ENCODE measurements at regions not wholly inside any gene's neighbourhood (a gene's known extent, or its start where the extent isn't known, plus 50 kb on each side); places are given as distances from the start of the nearest gene placed in this dataset.

DNA sequence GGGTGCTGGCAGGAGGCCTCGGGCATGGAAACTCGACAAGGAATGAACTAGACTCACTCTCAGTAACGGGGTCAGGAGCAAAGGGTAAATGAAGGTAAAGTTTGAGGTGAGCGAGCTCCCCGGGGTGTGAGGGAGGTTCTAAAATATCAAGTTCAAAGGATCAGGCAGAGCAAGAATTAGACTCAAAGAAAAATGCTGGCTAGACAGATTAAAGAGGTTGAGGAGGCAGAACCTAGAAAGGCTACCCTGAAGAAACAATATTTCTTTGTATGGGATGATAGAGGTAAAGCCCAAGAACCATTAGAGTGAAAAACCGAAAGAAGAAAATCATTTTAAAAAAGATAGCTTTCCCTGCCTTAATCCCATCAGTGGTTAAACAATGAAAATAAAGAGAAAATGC is 386.7 kb upstream of the MEF2C start:
- no peak for DNase-seq (ENCODE audit: low read depth)

DNA sequence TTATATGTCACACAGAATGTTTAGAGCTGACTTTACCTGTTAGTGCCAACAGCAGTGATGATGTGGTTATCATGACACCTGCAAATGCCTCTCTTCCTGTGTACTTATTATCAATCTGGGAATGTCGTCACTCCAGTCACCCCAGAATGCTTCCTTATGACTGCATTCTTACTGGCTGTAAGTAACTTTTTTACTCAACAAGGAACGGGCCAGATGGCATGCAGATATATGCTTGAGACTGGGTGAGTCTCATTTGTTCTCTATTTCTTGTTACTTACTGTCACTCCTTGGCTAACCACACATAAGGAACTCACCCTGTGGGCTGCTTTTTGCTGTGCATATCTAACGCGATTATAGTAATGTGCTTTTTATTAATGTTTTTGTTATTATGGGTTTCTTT is 385.5 kb upstream of the MEF2C start:
- DNase-seq (ENCODE audit: low read depth) = no peak

DNA sequence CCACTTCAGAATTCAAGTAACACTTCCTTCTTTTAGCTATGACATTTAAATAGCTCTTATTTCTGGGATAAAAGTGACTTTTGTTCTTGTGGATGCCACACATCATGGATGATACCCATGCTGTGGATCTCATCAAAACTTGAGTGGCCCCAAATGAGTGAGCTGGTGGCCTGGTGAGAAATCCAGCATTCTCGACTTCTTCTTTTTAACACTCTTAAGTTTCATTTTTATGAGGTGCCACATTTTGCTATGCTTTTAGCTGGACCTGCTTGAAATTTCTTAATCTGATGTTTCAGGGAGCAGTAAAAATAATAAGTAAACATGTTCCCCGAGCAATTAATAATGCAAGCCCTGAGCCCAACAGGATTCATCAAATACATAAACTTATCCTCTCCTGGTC is 384.8 kb upstream of the MEF2C start:
- DNase-seq (ENCODE audit: low read depth) = no peak

DNA sequence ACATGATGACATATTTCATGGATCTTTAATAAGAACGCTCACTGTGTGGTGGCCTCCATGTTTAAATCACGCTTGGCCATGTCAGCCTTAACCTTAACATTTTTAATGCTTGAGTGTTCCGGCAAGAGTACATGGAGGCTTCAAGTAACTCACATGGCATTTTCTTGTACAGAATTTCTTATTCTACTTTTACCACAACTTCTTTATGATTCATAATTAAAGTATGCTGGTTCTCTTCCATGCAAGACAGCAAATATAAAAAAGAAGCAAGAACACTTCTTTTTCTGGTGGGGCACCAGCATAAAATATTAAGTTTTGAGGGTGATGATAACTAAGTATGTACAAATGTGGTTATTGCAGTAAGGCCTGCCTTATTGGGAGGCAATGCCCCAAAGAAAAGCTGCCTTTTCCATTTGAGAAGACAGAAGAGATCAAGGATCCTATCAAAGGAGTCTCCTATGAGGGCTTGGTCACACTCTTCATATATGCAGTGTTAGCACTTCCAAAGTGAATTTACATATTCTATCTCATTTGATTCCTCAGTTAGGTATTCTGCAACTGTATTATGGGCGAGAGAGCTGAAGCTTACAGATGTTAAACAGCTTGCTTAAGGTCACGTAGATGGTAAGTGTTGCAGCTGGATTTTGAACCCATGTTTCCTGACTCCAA is 382.7 kb upstream of the MEF2C start:
- peak; percentile 47 for DNase-seq (ENCODE audit: low read depth)

DNA sequence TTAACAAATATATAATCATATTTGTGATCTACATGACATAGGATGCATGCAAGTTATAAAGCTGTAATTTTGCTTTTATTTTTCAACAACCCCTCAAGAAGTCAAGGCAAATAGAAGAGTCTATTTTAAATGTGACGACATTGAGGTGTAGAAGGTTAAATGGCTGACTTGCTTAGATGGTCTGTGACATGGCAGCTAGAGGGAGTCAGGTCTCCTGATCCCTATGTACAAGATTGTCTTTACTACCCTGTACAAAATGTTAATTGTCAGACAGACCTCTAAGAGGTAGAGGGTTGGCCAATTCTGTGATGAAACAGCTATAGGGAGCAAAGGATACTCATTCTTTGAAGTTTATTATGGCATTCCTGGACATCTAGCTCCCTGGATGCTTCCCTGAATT is 380.9 kb upstream of the MEF2C start:
- no peak for DNase-seq (ENCODE audit: low read depth)

DNA sequence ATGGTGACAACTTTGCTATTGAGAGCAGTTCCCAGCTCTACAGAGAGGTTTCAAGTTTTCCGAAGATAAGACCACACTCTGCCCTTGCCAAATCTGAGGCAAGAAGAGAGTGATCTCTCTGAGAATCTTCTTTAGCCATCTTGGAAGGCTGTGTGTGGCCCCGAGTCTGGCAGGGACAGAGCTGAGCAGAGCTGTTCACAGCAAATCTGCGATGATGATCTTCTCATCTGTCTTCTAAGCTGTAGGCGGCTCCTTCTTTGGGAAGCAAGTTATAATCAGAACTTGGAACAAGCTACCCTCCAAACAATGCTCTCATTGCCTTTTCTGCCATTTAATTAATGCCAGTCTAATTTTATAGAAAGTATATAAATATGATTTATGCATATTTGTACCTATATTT is 379.0 kb upstream of the MEF2C start:
- no peak for DNase-seq (ENCODE audit: low read depth)

DNA sequence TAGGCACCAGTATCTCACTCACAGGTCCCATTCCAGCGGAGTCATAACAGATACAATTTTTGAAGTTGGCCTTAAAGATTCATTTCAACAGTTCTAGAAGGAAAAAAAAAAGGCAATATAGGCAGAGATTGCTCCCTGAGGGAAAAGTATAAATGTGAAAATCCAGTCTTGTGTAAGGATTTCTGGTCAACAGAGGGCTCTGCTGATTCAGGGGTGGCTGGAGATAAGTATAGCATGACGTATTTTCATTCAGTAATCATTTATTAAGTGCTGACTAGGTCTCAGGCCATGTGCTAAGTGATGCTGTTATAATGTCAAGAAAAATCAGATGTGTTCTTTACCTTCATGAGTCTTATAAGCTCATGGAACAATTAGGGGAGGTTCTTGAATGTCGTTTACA is 377.3 kb upstream of the MEF2C start:
- DNase-seq (ENCODE audit: low read depth) = no peak

DNA sequence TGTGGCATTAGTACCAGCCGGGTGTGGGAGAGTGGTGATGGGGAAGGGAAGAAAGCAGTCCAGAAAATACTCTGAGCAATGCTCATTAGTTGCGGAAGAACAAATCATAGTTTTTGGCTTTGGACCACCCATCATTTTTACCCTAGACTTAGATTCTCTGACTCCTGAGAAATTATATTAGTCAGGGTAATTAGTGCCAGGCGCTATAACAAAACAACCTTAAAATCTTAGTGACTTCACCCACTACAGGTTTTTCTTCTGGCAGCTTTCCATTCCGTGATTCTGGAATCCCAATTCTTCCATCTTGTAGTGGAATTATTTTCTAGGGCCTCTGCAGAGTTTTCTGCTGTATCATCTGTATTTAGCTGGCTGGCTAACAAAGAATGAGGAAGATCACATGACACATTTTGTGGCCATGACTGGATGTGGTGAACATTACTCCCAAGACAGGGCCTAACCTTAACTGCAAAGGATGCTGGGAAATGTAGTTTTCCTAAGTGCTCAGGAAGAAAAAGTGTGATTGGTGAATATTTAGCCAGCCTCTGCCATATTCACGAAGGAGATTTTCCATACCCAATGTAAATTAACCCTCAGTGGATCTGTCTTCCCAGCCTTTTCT is 373.0 kb upstream of the MEF2C start:
- DNase-seq (ENCODE audit: low read depth) = peak; percentile 51

DNA sequence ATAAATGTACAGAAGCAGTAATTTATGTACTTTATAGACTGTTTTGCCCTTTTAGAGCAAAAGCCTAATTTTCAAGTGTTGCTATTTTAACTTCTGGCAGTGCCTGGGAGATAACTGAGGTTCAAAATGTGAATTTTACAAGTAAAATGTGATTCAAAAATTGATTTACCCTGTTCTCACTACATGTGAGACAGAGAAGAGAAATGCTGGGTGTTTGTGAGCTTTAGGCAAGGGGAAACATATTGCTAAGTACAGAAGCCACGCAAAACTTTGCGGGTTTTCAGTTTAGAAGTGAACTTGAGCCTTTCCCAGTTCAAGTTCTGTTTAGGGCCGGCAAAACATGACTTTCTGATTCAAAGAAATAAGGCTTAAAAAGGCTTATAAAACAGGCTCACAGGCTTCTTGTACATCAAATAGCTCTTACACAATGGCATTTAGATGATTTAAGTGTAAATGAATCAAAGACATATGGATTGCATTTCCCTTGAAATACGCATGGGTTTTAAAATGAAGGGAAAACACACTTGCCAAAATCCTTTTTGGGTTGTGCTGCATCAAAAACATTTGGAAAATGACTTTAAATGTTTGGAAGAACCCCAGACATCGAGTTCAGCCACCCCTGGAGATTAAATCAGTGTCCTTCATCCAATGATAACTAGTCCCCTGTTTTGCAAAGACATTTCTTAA is 370.8 kb upstream of the MEF2C start:
- no peak for DNase-seq (ENCODE audit: low read depth)

DNA sequence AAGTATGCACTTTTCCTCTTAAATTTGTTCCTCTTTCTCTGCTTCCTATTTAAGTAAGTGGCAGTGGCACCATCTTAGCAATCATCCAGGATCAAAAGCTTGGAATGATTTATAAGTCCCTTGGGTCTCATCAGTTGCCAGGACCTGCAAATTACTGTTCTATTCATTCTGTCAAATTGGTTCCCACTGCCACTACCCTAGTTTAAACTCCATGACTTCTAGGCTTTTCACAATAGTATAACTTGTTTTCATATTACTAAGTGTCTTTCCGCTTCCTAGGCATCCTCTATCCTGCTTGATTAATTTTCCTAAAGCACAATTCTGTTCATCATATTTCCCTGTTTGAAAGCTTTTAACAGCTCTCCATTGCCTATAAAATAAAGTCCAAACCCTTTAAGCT is 363.9 kb upstream of the MEF2C start:
- DNase-seq (ENCODE audit: low read depth) = no peak

DNA sequence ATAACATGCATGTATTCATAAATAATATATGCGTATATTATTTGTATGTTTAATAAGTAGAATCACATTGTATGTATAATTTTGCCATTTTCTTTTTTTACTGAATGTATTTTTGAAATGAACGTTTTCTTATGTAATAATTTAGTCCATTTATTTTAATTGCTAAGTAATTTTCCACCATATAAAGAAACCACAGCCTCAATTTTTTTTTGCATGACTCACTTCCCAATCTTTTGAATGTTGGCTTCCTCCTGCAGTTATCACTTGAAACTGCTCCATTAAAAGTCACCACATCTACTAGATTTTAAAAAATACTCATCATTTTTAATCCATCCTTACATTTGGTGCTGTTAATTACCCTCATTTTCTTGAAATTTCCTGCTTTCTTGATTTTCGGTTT is 363.3 kb upstream of the MEF2C start:
- no peak for DNase-seq (ENCODE audit: low read depth)

DNA sequence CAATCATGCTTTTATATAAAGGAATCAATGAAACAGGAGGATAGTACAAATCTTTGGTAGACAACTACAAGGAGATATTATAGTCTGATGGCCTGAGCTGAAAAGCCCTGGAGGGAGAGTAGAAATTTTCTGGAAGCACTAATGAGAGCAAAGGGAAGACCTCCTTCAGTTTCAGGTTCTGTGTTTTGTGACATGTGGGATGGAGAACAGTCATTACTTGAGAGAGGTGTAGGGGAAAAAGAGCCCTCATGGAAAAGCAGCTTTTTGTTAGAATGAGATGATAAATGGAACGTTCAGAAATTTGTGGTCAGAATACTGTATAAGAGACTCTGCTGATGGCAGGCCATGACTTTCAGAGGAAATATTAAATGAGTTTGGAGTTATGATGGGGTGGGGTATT is 360.6 kb upstream of the MEF2C start:
- DNase-seq (ENCODE audit: low read depth) = no peak

DNA sequence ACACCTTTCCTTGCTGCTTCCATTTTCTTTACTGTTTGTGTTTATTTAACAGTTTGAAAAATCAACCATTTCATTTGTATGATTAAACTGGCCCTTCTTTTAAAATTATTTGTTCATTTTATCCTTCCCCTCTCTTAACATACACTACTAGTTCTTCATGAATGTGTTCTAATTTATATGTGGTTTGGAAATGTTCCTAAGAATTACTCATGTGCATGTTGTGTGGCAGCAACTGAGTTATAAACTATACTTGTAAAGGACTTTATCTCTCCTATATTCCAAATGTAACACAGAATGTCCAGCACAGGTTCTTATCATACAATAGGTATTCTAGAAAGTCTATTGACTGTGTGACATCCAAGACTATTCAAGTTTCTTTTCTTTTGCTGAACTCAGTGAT is 358.2 kb upstream of the MEF2C start:
- DNase-seq (ENCODE audit: low read depth) = peak; percentile 25

DNA sequence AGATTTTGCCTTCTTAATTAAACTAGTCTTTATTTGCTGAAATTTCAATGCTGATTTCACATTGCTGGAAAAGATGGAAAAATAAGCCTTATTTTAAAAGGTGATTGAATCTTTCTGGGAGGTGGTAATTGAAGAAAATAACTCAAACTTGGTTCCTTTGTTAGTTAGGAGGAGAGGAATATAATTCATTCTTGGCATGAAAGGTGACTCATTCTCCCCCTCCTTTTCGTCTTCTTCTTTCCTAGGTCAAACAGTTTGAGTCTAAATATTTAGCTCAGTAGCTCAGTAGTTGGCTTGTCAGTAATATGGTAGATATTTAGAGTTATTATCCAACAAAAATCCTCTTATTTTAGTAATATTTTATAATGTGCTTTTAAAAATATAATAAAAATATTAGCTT is 353.9 kb upstream of the MEF2C start:
- DNase-seq (ENCODE audit: low read depth) = no peak

DNA sequence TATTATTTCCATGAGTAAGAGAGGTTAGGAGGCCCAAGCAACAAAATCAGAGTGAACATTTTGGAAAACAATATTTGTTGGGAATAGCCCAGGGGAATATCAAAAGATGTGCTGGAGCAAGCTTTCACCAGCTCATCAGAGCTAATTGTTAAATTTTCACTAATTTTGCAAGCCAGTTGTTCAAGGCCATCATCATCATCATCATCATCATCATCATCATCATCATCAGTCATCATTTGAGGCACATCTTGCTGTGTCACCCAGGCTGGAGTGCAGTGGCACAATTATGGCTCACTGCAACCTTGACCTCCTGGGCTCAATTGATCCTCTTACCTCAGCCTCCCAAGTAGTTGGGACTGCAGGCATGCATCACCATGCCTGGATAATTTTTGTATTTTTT is 350.5 kb upstream of the MEF2C start:
- DNase-seq (ENCODE audit: low read depth) = no peak

DNA sequence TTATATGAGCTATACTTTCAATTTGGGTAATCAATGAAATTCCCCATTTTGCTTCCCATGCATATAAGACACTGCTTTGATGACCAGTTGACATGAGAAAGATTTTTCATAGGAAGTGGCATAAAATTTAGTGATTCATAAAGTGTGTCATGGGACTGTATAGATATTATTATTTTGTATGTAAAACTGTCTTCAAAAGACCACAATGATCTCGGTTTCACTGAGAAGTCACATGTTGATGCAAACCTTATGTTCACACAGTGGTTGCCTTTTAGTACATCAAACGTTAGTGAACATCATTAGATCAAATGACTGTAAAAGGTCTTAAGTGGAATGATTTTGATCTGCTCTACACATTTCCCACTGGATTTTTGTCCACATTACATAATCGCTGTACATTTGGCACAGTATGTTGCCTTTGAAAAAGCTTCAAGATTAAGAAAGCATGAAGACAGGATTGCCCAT is 349.2 kb upstream of the MEF2C start:
- no peak for DNase-seq (ENCODE audit: low read depth)

DNA sequence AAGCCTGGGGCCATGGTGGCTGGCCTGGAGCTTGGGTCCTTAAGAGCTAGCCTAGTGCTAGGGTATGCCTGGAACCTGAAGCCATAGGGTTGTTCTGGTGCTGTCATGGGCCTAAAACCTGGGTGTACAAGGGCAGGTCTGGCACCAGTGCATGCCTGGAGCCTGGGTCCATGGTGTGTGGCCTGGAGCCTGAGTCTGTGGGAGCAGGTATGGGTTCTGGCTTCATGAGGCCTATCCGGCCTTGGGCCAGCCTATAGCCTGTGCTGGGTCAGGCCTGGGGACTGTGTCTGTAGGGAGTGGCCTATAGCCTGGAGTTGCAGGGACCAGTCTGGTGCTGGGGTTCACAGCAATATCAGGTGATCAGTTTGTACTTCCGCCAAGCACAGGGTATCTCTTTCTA is 347.2 kb upstream of the MEF2C start:
- no peak for DNase-seq (ENCODE audit: low read depth)

DNA sequence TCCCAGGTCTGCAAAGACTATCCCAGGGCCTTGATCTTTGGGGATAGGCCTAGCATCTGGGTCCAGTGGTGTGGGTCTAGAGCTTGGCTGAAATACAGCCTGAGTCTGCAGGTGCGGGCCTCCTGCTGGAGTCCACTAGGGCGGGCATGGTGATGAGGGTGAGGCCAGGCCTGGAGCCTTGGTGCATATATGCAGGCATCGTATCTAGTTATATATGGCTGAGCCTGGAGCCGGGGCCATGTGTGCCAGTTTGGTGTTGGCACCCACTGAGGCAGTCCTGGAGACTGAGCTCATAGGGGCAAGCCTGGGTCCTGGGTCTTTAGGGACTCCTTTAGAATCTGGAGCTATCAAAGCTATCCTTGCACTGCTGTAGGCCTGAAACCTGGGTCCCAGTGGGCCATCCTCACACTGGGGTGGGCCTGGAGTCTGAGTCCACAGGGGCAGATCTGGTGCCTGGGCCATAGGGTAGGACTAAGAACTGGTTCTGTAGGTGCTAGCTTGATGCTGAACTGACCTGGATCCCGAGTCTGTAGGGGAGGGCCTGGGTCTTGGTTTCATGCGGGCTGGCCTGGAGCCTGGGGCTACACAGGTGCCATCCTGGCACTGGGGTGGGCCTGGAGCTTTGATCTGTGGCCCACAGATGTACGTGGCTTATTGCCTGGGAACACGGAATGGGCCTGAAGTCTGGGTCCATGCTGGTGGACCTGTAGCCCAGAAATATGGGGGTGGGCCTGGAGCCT is 346.5 kb upstream of the MEF2C start:
- no peak for DNase-seq (ENCODE audit: low read depth)

DNA sequence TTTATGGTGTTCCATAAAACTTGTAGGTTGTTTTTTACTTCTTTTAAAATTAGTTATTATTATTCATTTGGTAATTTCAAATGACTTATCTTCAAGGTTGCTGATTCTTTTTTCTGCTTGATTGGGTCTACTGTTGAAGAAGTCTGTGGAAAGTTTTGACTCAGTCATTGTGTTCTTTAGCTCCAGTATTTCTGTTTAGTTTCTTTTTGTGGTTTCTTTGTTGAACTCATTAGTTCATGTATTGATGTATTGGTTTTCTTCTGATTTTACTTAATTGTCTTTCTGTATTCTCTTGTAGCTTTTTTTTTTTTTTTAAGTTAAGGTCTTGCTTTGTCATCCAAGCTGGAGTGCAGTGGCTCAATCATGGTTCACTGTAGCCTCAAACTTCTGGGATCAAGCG is 345.4 kb upstream of the MEF2C start:
- no peak for DNase-seq (ENCODE audit: low read depth)

DNA sequence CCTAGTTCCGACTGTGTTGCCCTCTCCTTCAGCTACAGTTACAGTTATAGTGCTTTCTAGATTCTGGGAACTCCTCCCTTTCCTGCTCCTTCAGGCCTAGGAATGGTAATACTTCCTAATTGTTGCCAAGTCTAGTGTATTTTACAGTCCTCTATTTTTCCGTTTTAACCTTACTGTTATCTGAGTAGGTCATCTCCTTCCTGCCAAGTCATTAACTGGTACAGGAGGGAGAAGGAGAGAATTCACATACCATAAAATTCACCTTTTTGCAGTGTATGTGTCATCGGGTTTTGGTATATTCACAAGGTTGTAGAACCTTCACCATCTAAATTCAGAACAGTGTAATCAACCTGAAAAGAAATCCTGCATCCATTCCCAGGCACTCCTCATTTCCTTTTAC is 335.4 kb upstream of the MEF2C start:
- no peak for DNase-seq (ENCODE audit: low read depth)

DNA sequence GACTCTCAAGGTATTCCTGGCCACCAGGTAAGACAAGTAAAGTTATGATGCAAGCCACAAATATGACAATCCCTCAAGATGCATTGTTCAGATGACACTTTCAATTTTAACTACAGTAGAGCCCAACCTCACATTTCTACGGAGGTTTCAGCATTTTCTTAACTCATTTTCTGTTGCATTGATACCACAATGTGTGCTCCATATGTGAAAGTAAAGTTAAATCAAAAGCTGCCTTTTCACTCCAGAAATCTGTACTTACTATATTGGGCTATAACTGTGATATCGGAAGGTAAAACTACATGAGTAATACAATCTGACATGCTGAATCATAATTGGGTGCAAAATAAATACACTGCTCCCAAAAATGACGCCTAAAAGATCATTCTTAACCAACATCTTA is 333.6 kb upstream of the MEF2C start:
- no peak for DNase-seq (ENCODE audit: low read depth)

DNA sequence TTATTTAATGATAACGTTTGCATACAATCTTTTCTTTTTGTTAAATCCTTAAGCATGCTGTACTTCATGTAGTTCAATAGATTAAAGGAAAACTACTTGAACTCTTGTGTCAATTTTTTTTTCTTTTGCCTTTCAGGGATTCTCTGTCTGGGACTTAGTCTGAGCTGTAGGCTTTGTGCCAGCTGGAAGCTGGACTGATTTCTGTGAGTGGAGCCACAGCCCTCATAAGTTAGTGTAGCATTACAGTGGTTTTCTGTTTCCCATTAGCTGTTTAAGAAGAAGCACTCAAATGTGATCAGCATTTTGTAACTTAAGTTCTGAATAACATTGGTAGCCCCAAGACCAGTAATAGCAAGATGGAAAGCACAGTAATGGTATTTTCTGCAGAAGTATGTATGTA is 330.6 kb upstream of the MEF2C start:
- DNase-seq (ENCODE audit: low read depth) = peak; percentile 87

DNA sequence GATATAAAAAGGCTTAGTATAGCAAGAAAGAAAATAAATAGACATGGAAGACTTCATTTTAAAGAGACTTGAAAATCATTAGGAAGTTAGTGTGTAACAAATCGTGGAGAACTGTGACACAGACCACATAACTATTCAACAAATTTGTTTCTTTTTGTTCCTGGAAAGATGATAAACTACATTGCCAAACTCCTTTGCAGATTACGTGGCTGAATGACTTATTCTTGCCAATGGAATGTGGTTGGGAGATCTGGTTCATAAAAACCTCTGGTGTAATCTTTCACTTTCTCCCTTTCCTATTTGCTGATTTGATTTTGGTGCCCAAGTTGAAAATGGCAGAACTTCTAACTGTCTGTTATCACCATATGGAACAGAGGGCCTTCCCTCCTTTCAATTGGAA is 328.9 kb upstream of the MEF2C start:
- DNase-seq (ENCODE audit: low read depth) = peak; percentile 88

All from stromal cell of bone marrow (primary cell).